ENCODE measurements at regions not wholly inside any gene's neighbourhood (a gene's known extent, or its start where the extent isn't known, plus 50 kb on each side); places are given as distances from the start of the nearest gene placed in this dataset.

GRCh38 chr12:112559784-112560183, 141.0 kb downstream of the PTPN11 start:
- no peaks in the 10 kb centered on the region for H3K4me1 Mint-ChIP-seq
- no peak overlapping the region for H3K4me3 Mint-ChIP-seq
- H3K27ac Mint-ChIP-seq: no peak overlapping the region
- peaks cover 5% of the 10 kb centered on the region for H3K27me3 Mint-ChIP-seq
- ATAC-seq (no peak), DNase-seq (no peak)
- no peaks in the 10 kb centered on the region for H3K36me3 Mint-ChIP-seq (ENCODE audit: low read depth)
- H3K9me3 ChIP-seq (ENCODE audit: control insufficient read depth, low read length, poor library complexity, severe bottlenecking): no peaks in the 10 kb centered on the region

GRCh38 chr12:112564160-112564784, 145.5 kb downstream of the PTPN11 start:
- H3K27me3 Mint-ChIP-seq: peaks cover 11% of the 10 kb centered on the region
- no peak for DNase-seq
- no peaks in the 10 kb centered on the region for H3K36me3 Mint-ChIP-seq (ENCODE audit: low read depth)
- H3K4me3 Mint-ChIP-seq: no peak overlapping the region
- no peak overlapping the region for H3K27ac Mint-ChIP-seq
- no peak for ATAC-seq
- no peaks in the 10 kb centered on the region for H3K9me3 ChIP-seq (ENCODE audit: control insufficient read depth, low read length, poor library complexity, severe bottlenecking)
- H3K4me1 Mint-ChIP-seq: no peaks in the 10 kb centered on the region

- H3K4me1 Mint-ChIP-seq: no peaks in the 10 kb centered on the region
- no peaks in the 10 kb centered on the region for H3K9me3 ChIP-seq (ENCODE audit: control insufficient read depth, low read length, poor library complexity, severe bottlenecking)
- no peak for ATAC-seq
- DNase-seq: no peak
- H3K36me3 Mint-ChIP-seq (ENCODE audit: low read depth): no peaks in the 10 kb centered on the region
- H3K27me3 Mint-ChIP-seq: peaks cover 26% of the 10 kb centered on the region
- no peak overlapping the region for H3K4me3 Mint-ChIP-seq
- H3K27ac Mint-ChIP-seq: no peak overlapping the region
Measured at GRCh38 chr12:112568641-112569040, 149.9 kb downstream of the PTPN11 start.

- H3K4me1 Mint-ChIP-seq: no peaks in the 10 kb centered on the region
- no peaks in the 10 kb centered on the region for H3K9me3 ChIP-seq (ENCODE audit: control insufficient read depth, low read length, poor library complexity, severe bottlenecking)
- no peak overlapping the region for H3K4me3 Mint-ChIP-seq
- H3K27me3 Mint-ChIP-seq: peaks cover 22% of the 10 kb centered on the region
- DNase-seq (no peak), ATAC-seq (no peak)
- H3K36me3 Mint-ChIP-seq (ENCODE audit: low read depth): no peaks in the 10 kb centered on the region
- no peak overlapping the region for H3K27ac Mint-ChIP-seq
Measured at GRCh38 chr12:112570096-112570495, 151.3 kb downstream of the PTPN11 start.

- ATAC-seq: no peak
- H3K9me3 ChIP-seq (ENCODE audit: control insufficient read depth, low read length, poor library complexity, severe bottlenecking): no peaks in the 10 kb centered on the region
- H3K36me3 Mint-ChIP-seq (ENCODE audit: low read depth): peaks cover 3% of the 10 kb centered on the region
- H3K27ac Mint-ChIP-seq: no peak overlapping the region
- peaks cover 3% of the 10 kb centered on the region for H3K4me1 Mint-ChIP-seq
- H3K27me3 Mint-ChIP-seq: peaks cover 46% of the 10 kb centered on the region
- DNase-seq: no peak
- H3K4me3 Mint-ChIP-seq: no peak overlapping the region
Measured at GRCh38 chr12:112573141-112573540, 154.4 kb downstream of the PTPN11 start.

GRCh38 chr12:112574896-112575558, 156.3 kb downstream of the PTPN11 start:
- no peak for ATAC-seq
- Mint-ChIP-seq H3K4me3 (no peak overlapping the region), H3K4me1 (peaks cover 3% of the 10 kb centered on the region), H3K36me3 (ENCODE audit: low read depth) (peaks cover 5% of the 10 kb centered on the region), H3K27ac (no peak overlapping the region), H3K27me3 (peaks cover 40% of the 10 kb centered on the region)
- DNase-seq: no peak
- no peaks in the 10 kb centered on the region for H3K9me3 ChIP-seq (ENCODE audit: control insufficient read depth, low read length, poor library complexity, severe bottlenecking)

GRCh38 chr12:112575559-112576067, 156.9 kb downstream of the PTPN11 start:
- DNase-seq (no peak), ATAC-seq (no peak)
- peaks cover 40% of the 10 kb centered on the region for H3K27me3 Mint-ChIP-seq
- H3K27ac Mint-ChIP-seq: no peak overlapping the region
- H3K4me1 Mint-ChIP-seq: peaks cover 3% of the 10 kb centered on the region
- H3K9me3 ChIP-seq (ENCODE audit: control insufficient read depth, low read length, poor library complexity, severe bottlenecking): no peaks in the 10 kb centered on the region
- peaks cover 6% of the 10 kb centered on the region for H3K36me3 Mint-ChIP-seq (ENCODE audit: low read depth)
- no peak overlapping the region for H3K4me3 Mint-ChIP-seq

- Mint-ChIP-seq H3K27ac (no peak overlapping the region), H3K4me1 (peaks cover 3% of the 10 kb centered on the region), H3K4me3 (no peak overlapping the region), H3K36me3 (ENCODE audit: low read depth) (peaks cover 6% of the 10 kb centered on the region), H3K27me3 (peaks cover 33% of the 10 kb centered on the region)
- ATAC-seq (no peak), DNase-seq (no peak)
- no peaks in the 10 kb centered on the region for H3K9me3 ChIP-seq (ENCODE audit: control insufficient read depth, low read length, poor library complexity, severe bottlenecking)
Measured at GRCh38 chr12:112577473-112578329, 159.0 kb downstream of the PTPN11 start.

GRCh38 chr12:112584266-112584722, 165.5 kb downstream of the PTPN11 start:
- H3K4me1 Mint-ChIP-seq: no peaks in the 10 kb centered on the region
- DNase-seq (no peak), ATAC-seq (no peak)
- peaks cover 3% of the 10 kb centered on the region for H3K36me3 Mint-ChIP-seq (ENCODE audit: low read depth)
- no peak overlapping the region for H3K27ac Mint-ChIP-seq
- H3K4me3 Mint-ChIP-seq: no peak overlapping the region
- no peaks in the 10 kb centered on the region for H3K9me3 ChIP-seq (ENCODE audit: control insufficient read depth, low read length, poor library complexity, severe bottlenecking)
- peaks cover 6% of the 10 kb centered on the region for H3K27me3 Mint-ChIP-seq

- DNase-seq: no peak
- no peak for ATAC-seq
- H3K27me3 Mint-ChIP-seq: peaks cover 6% of the 10 kb centered on the region
- no peaks in the 10 kb centered on the region for H3K9me3 ChIP-seq (ENCODE audit: control insufficient read depth, low read length, poor library complexity, severe bottlenecking)
- no peak overlapping the region for H3K4me3 Mint-ChIP-seq
- no peaks in the 10 kb centered on the region for H3K4me1 Mint-ChIP-seq
- no peaks in the 10 kb centered on the region for H3K36me3 Mint-ChIP-seq (ENCODE audit: low read depth)
- H3K27ac Mint-ChIP-seq: no peak overlapping the region
Measured at GRCh38 chr12:112586148-112586783, 167.5 kb downstream of the PTPN11 start.

GRCh38 chr12:112589275-112589674, 170.5 kb downstream of the PTPN11 start:
- Mint-ChIP-seq H3K4me3 (no peak overlapping the region), H3K27me3 (peaks cover 4% of the 10 kb centered on the region), H3K27ac (no peak overlapping the region), H3K36me3 (ENCODE audit: low read depth) (no peaks in the 10 kb centered on the region), H3K4me1 (no peaks in the 10 kb centered on the region)
- H3K9me3 ChIP-seq (ENCODE audit: control insufficient read depth, low read length, poor library complexity, severe bottlenecking): no peaks in the 10 kb centered on the region
- no peak for DNase-seq
- ATAC-seq: no peak

GRCh38 chr12:112590281-112590680, 171.5 kb downstream of the PTPN11 start:
- no peaks in the 10 kb centered on the region for H3K9me3 ChIP-seq (ENCODE audit: control insufficient read depth, low read length, poor library complexity, severe bottlenecking)
- Mint-ChIP-seq H3K27ac (no peak overlapping the region), H3K4me3 (no peak overlapping the region), H3K4me1 (no peaks in the 10 kb centered on the region), H3K27me3 (peaks cover under 1% of the 10 kb centered on the region), H3K36me3 (ENCODE audit: low read depth) (no peaks in the 10 kb centered on the region)
- DNase-seq (no peak), ATAC-seq (no peak)

GRCh38 chr12:112591488-112591887, 172.7 kb downstream of the PTPN11 start:
- H3K4me3 Mint-ChIP-seq: no peak overlapping the region
- DNase-seq: no peak
- H3K27me3 Mint-ChIP-seq: peaks cover 7% of the 10 kb centered on the region
- no peak for ATAC-seq
- no peaks in the 10 kb centered on the region for H3K4me1 Mint-ChIP-seq
- H3K27ac Mint-ChIP-seq: no peak overlapping the region
- H3K9me3 ChIP-seq (ENCODE audit: control insufficient read depth, low read length, poor library complexity, severe bottlenecking): no peaks in the 10 kb centered on the region
- no peaks in the 10 kb centered on the region for H3K36me3 Mint-ChIP-seq (ENCODE audit: low read depth)
